Neuronal stem cell (in vitro differentiated cells): ENCODE measurements at regions not wholly inside any gene's neighbourhood (a gene's known extent, or its start where the extent isn't known, plus 50 kb on each side); places are given as distances from the start of the nearest gene placed in this dataset.

Source experiments
- DNase-seq: peaks from one replicate; pipeline ENCODE4 v3.0.0-alpha.2; 2013; ENCODE audit warnings: low spot score
- H2AFZ ChIP-seq: one replicate; pipeline ENCODE4 v1.6.1; 2013; ENCODE audit warnings: mild to moderate bottlenecking, low read length, inconsistent platforms
- H2AK5ac ChIP-seq: 2 replicates; pipeline ENCODE4 v1.6.1; 2013; ENCODE audit warnings: low read depth, mild to moderate bottlenecking, inconsistent platforms, low read length, moderate library complexity, mixed read lengths
- H2BK120ac ChIP-seq: 2 replicates; pipeline ENCODE4 v1.6.1; 2013; ENCODE audit warnings: low read depth, mild to moderate bottlenecking, inconsistent platforms, low read length, moderate library complexity, mixed read lengths
- H2BK12ac ChIP-seq: one replicate; pipeline ENCODE4 v1.6.1; 2013; ENCODE audit warnings: low read length, inconsistent platforms
- H2BK15ac ChIP-seq: 2 replicates; pipeline ENCODE4 v1.6.1; 2013; ENCODE audit warnings: mild to moderate bottlenecking, low read length, inconsistent platforms, mixed read lengths
- H2BK5ac ChIP-seq: one replicate; pipeline ENCODE4 v1.6.1; 2013; ENCODE audit warnings: inconsistent platforms, mild to moderate bottlenecking, low read length, moderate library complexity
- H3K14ac ChIP-seq: one replicate; pipeline ENCODE4 v1.6.1; 2013; ENCODE audit warnings: low read length, inconsistent platforms
- H3K18ac ChIP-seq: 2 replicates; pipeline ENCODE4 v1.6.1; 2013; ENCODE audit warnings: low read length, inconsistent platforms
- H3K23ac ChIP-seq: 2 replicates; pipeline ENCODE4 v1.6.1; 2013; ENCODE audit warnings: low read depth, mild to moderate bottlenecking, mixed read lengths, low read length, inconsistent platforms; ENCODE audit not compliant: poor library complexity
- H3K27ac ChIP-seq: replicated peaks from 3 replicates; pipeline ENCODE4 v1.5.1; 2013; ENCODE audit warnings: low read length, inconsistent platforms
- H3K27me3 ChIP-seq, 3 experiments: 2 replicates each; pipeline ENCODE4 v1.6.1; 2013; ENCODE audit warnings: low read length in 3 of 3, mild to moderate bottlenecking in 2 of 3, inconsistent platforms in 1 of 3, low read depth in 1 of 3, mixed read lengths in 1 of 3, moderate library complexity in 1 of 3; ENCODE audit not compliant: control insufficient read depth in 3 of 3, insufficient read depth in 3 of 3
- H3K36me3 ChIP-seq, 2 donors: replicated peaks in 1 of 2; 2 replicates each; pipeline ENCODE4 v1.6.1; 2013; ENCODE audit warnings: low read length in 2 of 2; ENCODE audit not compliant: control insufficient read depth in 2 of 2, insufficient read depth in 2 of 2
- H3K4ac ChIP-seq: 2 replicates; pipeline ENCODE4 v1.6.1; 2013; ENCODE audit warnings: inconsistent platforms, mild to moderate bottlenecking, low read length, moderate library complexity
- H3K4me1 ChIP-seq, 2 donors: 1 replicate in 1 of 2; 2 replicates in 1 of 2; pipeline ENCODE4 v1.6.1; 2013; ENCODE audit warnings: low read length in 2 of 2, low read depth in 1 of 2; ENCODE audit not compliant: control insufficient read depth in 2 of 2, insufficient read depth in 1 of 2
- H3K4me2 ChIP-seq: one replicate; pipeline ENCODE4 v1.6.1; 2013; ENCODE audit warnings: mild to moderate bottlenecking, low read length, inconsistent platforms; ENCODE audit not compliant: insufficient read depth, poor library complexity, severe bottlenecking
- H3K4me3 ChIP-seq, 2 donors: 2 replicates each; pipeline ENCODE4 v1.5.1; 2013; ENCODE audit warnings: low read length in 2 of 2, mild to moderate bottlenecking in 2 of 2, inconsistent platforms in 1 of 2, moderate library complexity in 1 of 2
- H3K79me1 ChIP-seq: one replicate; pipeline ENCODE4 v1.6.1; 2013; ENCODE audit warnings: low read depth, mild to moderate bottlenecking, inconsistent platforms, low read length, moderate library complexity
- H3K9ac ChIP-seq: one replicate; pipeline ENCODE4 v1.6.1; 2013; ENCODE audit warnings: mild to moderate bottlenecking, low read depth, low read length, inconsistent platforms; ENCODE audit not compliant: poor library complexity
- H3K9me3 ChIP-seq, 2 donors: replicated peaks in 1 of 2; 2 replicates each; pipeline versions ENCODE3 to v1.6.1; 2013; ENCODE audit warnings: low read length in 2 of 2, mild to moderate bottlenecking in 2 of 2, inconsistent platforms in 1 of 2, low read depth in 1 of 2, mixed read lengths in 1 of 2, moderate library complexity in 1 of 2; ENCODE audit not compliant: control insufficient read depth in 2 of 2, insufficient read depth in 1 of 2
- H4K8ac ChIP-seq: one replicate; pipeline ENCODE4 v1.6.1; 2013; ENCODE audit warnings: low read depth, mild to moderate bottlenecking, inconsistent platforms, low read length, moderate library complexity
- H4K91ac ChIP-seq: one replicate; pipeline ENCODE4 v1.6.1; 2013; ENCODE audit warnings: low read length, low read depth, mild to moderate bottlenecking, inconsistent platforms; ENCODE audit not compliant: poor library complexity
- WGBS, 2 donors: extraction: QIAGEN DNeasy Blood & Tissue Kit; methylation state at CpG; one replicate each; pipeline ENCODE4 v1.1.7; 2013; ENCODE audit warnings: missing lambda C conversion rate in 2 of 2, mixed read lengths in 1 of 2; ENCODE audit not compliant: insufficient read length in 2 of 2, insufficient replicate concordance in 1 of 2; ENCODE audit errors: extremely low coverage in 2 of 2; 5-methylcytosine and 5-hydroxymethylcytosine counted together

- Histone ChIP-seq H2BK5ac (no peak overlapping the region), H3K36me3 (no peaks in the 10 kb centered on the region), H3K9ac (no peak overlapping the region), H3K4me2 (no peak overlapping the region), H3K9me3 (no peaks in the 10 kb centered on the region), H2BK12ac (no peak overlapping the region), H3K18ac (peak overlapping the region; percentile 72), H4K8ac (no peak overlapping the region), H2BK15ac (peak overlapping the region; percentile 14), H2BK120ac (no peak overlapping the region), H3K14ac (no peak overlapping the region), H3K4me1 (peaks cover 6 to 21% of the 10 kb centered on the region in 2 donors), H3K23ac (no peak overlapping the region), H4K91ac (no peak overlapping the region), H2AFZ (no peak overlapping the region), H3K4me3 (no peak overlapping the region), H3K27ac (no peak overlapping the region), H3K79me1 (peaks cover 2% of the 10 kb centered on the region), H3K4ac (no peak overlapping the region), H2AK5ac (peak overlapping the region; percentile 72), H3K27me3 (no peaks in the 10 kb centered on the region)
- no CpG with 5 or more reads among the region's 33 CpGs for WGBS, 2 donors
- no peak for DNase-seq
Observed at GRCh38 chr16:85431431-85432124, 181.5 kb upstream of the GSE1 start.

GRCh38 chr16:85432606-85433005 is 180.5 kb upstream of the GSE1 start:
- no peaks in the 10 kb centered on the region for H3K36me3 ChIP-seq
- no peak overlapping the region for H3K18ac ChIP-seq
- no peak overlapping the region for H3K23ac ChIP-seq
- WGBS, 2 donors: no CpG with 5 or more reads among the region's 6 CpGs
- H2BK12ac ChIP-seq: no peak overlapping the region
- H3K4ac ChIP-seq: no peak overlapping the region
- H3K9ac ChIP-seq: no peak overlapping the region
- DNase-seq: no peak
- peaks cover 2% of the 10 kb centered on the region for H3K79me1 ChIP-seq
- peaks cover 12 to 30% of the 10 kb centered on the region in 2 donors for H3K4me1 ChIP-seq
- no peak overlapping the region for H3K14ac ChIP-seq
- H3K27ac ChIP-seq: no peak overlapping the region
- H3K4me2 ChIP-seq: no peak overlapping the region
- no peak overlapping the region for H2AFZ ChIP-seq
- H2BK15ac ChIP-seq: no peak overlapping the region
- H3K27me3 ChIP-seq: peaks cover 0 to 4% (median 0%) of the 10 kb centered on the region in 3 experiments
- no peak overlapping the region for H2BK5ac ChIP-seq
- no peak overlapping the region for H2BK120ac ChIP-seq
- no peaks in the 10 kb centered on the region for H3K9me3 ChIP-seq
- peak overlapping the region; percentile 43 for H4K8ac ChIP-seq
- no peak overlapping the region for H4K91ac ChIP-seq
- no peak overlapping the region for H3K4me3 ChIP-seq
- no peak overlapping the region for H2AK5ac ChIP-seq

- Histone ChIP-seq H2AFZ (no peak overlapping the region), H3K14ac (no peak overlapping the region), H3K9me3 (no peaks in the 10 kb centered on the region), H2BK12ac (no peak overlapping the region), H3K36me3 (no peaks in the 10 kb centered on the region), H2BK120ac (no peak overlapping the region), H3K79me1 (peaks cover 2% of the 10 kb centered on the region), H4K8ac (no peak overlapping the region), H3K4ac (no peak overlapping the region), H3K9ac (no peak overlapping the region), H3K27me3 (peaks cover 0 to 10% (median 0%) of the 10 kb centered on the region in 3 experiments), H3K18ac (no peak overlapping the region), H3K4me2 (no peak overlapping the region), H3K23ac (no peak overlapping the region), H3K4me3 (no peak overlapping the region), H3K4me1 (peaks cover 14 to 39% of the 10 kb centered on the region in 2 donors), H3K27ac (no peak overlapping the region), H2BK5ac (no peak overlapping the region), H4K91ac (no peak overlapping the region), H2BK15ac (no peak overlapping the region), H2AK5ac (no peak overlapping the region)
- no peak for DNase-seq
- no CpG with 5 or more reads among the region's 1 CpG for WGBS, 2 donors
Observed at GRCh38 chr16:85433477-85433876, 179.6 kb upstream of the GSE1 start.

GRCh38 chr16:85435286-85435685 is 177.8 kb upstream of the GSE1 start:
- Histone ChIP-seq H2AK5ac (peak overlapping the region; percentile 82), H3K27ac (no peak overlapping the region), H2BK15ac (no peak overlapping the region), H3K9ac (no peak overlapping the region), H3K14ac (peak overlapping the region; percentile 94), H3K36me3 (no peaks in the 10 kb centered on the region), H2BK12ac (peak overlapping the region; percentile 67), H3K4ac (no peak overlapping the region), H3K4me1 (peaks cover 16 to 54% of the 10 kb centered on the region in 2 donors), H3K79me1 (peaks cover 2% of the 10 kb centered on the region), H3K9me3 (no peaks in the 10 kb centered on the region), H3K23ac (no peak overlapping the region), H3K27me3 (peaks cover 0 to 10% (median 0%) of the 10 kb centered on the region in 3 experiments), H3K4me2 (no peak overlapping the region), H2BK5ac (no peak overlapping the region), H3K18ac (peak overlapping the region; percentile 87), H2BK120ac (no peak overlapping the region), H4K91ac (no peak overlapping the region), H2AFZ (no peak overlapping the region), H3K4me3 (no peak overlapping the region), H4K8ac (no peak overlapping the region)
- DNase-seq: no peak
- WGBS, 2 donors: no CpG with 5 or more reads among the region's 8 CpGs
